ENCODE measurements at regions not wholly inside any gene's neighbourhood (a gene's known extent, or its start where the extent isn't known, plus 50 kb on each side); places are given as distances from the start of the nearest gene placed in this dataset.

- no peak for DNase-seq (ENCODE audit: low read depth in 2 of 2)
Measured at GRCh38 chr6:164838068-164838615, 471.3 kb downstream of the C6orf118 start.

GRCh38 chr6:164836486-164836885 lies 472.9 kb downstream of the C6orf118 start:
- DNase-seq (ENCODE audit: low read depth in 2 of 2) = no peak

- no peak for DNase-seq (ENCODE audit: low read depth in 2 of 2)
Measured at GRCh38 chr6:164832410-164832809, 477.0 kb downstream of the C6orf118 start.

GRCh38 chr6:164827537-164827936 lies 481.9 kb downstream of the C6orf118 start:
- DNase-seq (ENCODE audit: low read depth in 2 of 2) = no peak

- DNase-seq (ENCODE audit: low read depth in 2 of 2) = no peak
Measured at GRCh38 chr6:164826831-164827468, 482.5 kb downstream of the C6orf118 start.

GRCh38 chr6:164825386-164825785 lies 484.0 kb downstream of the C6orf118 start:
- DNase-seq (ENCODE audit: low read depth in 2 of 2) = no peak

- no peak for DNase-seq (ENCODE audit: low read depth in 2 of 2)
Measured at GRCh38 chr6:164817662-164818061, 491.7 kb downstream of the C6orf118 start.

GRCh38 chr6:164812706-164813105 lies 496.7 kb downstream of the C6orf118 start:
- DNase-seq (ENCODE audit: low read depth in 2 of 2) = no peak

- DNase-seq (ENCODE audit: low read depth in 2 of 2) = no peak
Measured at GRCh38 chr6:164807125-164807524, 502.3 kb downstream of the C6orf118 start.

- DNase-seq (ENCODE audit: low read depth in 2 of 2) = no peak
Measured at GRCh38 chr6:164795056-164795815, 514.2 kb downstream of the C6orf118 start.

GRCh38 chr6:164792666-164793065 lies 516.7 kb downstream of the C6orf118 start:
- no peak for DNase-seq (ENCODE audit: low read depth in 2 of 2)

- no peak for DNase-seq (ENCODE audit: low read depth in 2 of 2)
Measured at GRCh38 chr6:164791498-164791897, 517.9 kb downstream of the C6orf118 start.

GRCh38 chr6:164763788-164764187 lies 545.6 kb downstream of the C6orf118 start:
- no peak for DNase-seq (ENCODE audit: low read depth in 2 of 2)

- DNase-seq (ENCODE audit: low read depth in 2 of 2) = no peak
Measured at GRCh38 chr6:164757451-164757850, 552.0 kb downstream of the C6orf118 start.

- DNase-seq (ENCODE audit: low read depth in 2 of 2) = no peak
Measured at GRCh38 chr6:164756723-164757122, 552.7 kb downstream of the C6orf118 start.

GRCh38 chr6:164756142-164756541 lies 553.3 kb downstream of the C6orf118 start:
- DNase-seq (ENCODE audit: low read depth in 2 of 2) = no peak

- peak; percentile 60 to 75 for DNase-seq (ENCODE audit: low read depth in 2 of 2)
Measured at GRCh38 chr6:164753517-164753916, 555.9 kb downstream of the C6orf118 start.

- DNase-seq (ENCODE audit: low read depth in 2 of 2) = no peak
Measured at GRCh38 chr6:164751395-164751794, 558.0 kb downstream of the C6orf118 start.

GRCh38 chr6:164750128-164750527 lies 559.3 kb downstream of the C6orf118 start:
- no peak for DNase-seq (ENCODE audit: low read depth in 2 of 2)

GRCh38 chr6:164749221-164750064 lies 560.0 kb downstream of the C6orf118 start:
- DNase-seq (ENCODE audit: low read depth in 2 of 2) = peak; percentile 85

- DNase-seq (ENCODE audit: low read depth in 2 of 2) = no peak
Measured at GRCh38 chr6:164744301-164744700, 565.1 kb downstream of the C6orf118 start.

- DNase-seq (ENCODE audit: low read depth in 2 of 2) = no peak
Measured at GRCh38 chr6:164741938-164742451, 567.4 kb downstream of the C6orf118 start.
